ENCODE measurements at regions not wholly inside any gene's neighbourhood (a gene's known extent, or its start where the extent isn't known, plus 50 kb on each side); places are given as distances from the start of the nearest gene placed in this dataset.

DNA sequence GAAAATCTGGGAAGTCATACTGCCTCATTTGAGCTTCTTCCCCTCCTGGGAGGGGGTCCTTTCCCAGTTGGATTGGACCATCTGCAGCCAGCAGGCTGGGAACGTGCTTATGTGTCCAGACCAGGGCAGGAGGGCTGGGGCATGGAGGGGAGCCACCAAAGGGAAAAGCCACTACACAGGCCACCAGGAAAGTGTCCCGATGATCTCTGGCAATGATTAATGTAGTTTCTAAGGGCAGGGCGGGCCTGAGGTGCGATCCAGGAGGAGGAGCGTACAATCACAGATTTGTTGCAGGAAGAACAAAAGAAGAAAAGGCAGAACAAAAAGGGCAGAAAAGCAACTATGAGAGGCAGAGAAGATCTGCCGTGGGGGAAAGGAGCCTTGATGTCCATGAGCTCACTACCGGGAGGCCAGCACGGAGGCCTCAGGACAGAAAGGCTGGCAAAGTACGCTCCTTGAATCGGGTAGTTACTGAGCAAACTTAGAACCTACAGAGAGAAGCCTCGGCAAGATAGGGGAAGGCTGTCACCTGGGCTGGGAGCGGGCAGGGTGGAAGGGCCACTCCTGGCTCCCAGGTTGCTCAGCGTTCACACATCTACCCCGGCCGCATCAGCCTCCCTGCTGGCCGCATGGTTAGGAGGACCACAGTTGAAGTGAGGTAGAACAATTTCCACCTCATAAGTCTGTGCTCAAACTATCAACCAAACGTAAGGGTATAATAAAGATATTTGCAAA, 79.5 kb upstream of the PCSK6 start:
- TF ChIP-seq CTCF (IDR thresholded peaks at IDR 0.05) = no peak
- Histone ChIP-seq H3K4me3 (no peak overlapping the region), H3K27ac (no peak overlapping the region)
- no peak for DNase-seq (ENCODE audit: low spot score)

GRCh38 chr15:101568309-101568708, 78.8 kb upstream of the PCSK6 start:
- no peak for TF ChIP-seq CTCF (IDR thresholded peaks at IDR 0.05)
- DNase-seq (ENCODE audit: low spot score) = no peak
- H3K27ac ChIP-seq = no peak overlapping the region
- H3K4me3 ChIP-seq = no peak overlapping the region

- H3K27ac ChIP-seq = no peak overlapping the region
- H3K4me3 ChIP-seq = no peak overlapping the region
- DNase-seq (ENCODE audit: low spot score) = no peak
- no peak for TF ChIP-seq CTCF (IDR thresholded peaks at IDR 0.05)
These were observed 77.4 kb upstream of the PCSK6 start for GRCh38 chr15:101566748-101567488.

- no peak for TF ChIP-seq CTCF (IDR thresholded peaks at IDR 0.05)
- no peak overlapping the region for H3K27ac ChIP-seq
- DNase-seq (ENCODE audit: low spot score) = no peak
- H3K4me3 ChIP-seq = no peak overlapping the region
These were observed 75.9 kb upstream of the PCSK6 start for GRCh38 chr15:101565377-101565776.

- Histone ChIP-seq H3K27ac (no peak overlapping the region), H3K4me3 (no peak overlapping the region)
- no peak for DNase-seq (ENCODE audit: low spot score)
- no peak for TF ChIP-seq CTCF (IDR thresholded peaks at IDR 0.05)
These were observed 73.8 kb upstream of the PCSK6 start for GRCh38 chr15:101563176-101563796.

DNA sequence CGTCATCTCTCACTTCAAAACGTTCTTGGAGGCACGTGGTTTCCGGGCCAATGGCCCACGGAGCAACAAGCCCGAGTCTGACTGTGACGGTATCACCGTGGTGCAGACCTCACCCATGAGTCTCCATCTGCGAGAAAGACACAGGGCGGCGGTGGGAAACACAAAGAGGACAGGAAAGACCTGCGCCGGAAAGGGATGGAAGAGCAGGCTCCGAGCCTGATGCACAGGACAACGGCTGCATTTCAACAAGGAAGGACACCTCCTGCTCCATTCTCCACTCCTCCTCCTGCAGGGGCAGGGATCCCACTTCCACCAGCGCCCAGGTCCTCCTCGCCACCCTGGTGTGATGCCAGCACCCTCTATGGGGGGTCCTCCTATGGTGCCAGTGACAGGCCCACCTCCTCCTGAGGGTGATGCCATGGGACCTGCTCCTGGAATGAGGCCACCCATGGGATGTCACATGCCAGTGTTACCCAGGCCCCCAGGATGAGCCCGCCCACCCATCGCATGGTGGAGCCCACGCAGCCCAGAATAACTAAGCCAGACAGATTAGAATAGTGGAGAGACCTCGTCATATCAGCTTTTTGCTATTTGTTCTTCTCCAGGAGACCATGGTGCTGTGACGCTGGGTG, 73.0 kb upstream of the PCSK6 start:
- Histone ChIP-seq H3K27ac (no peak overlapping the region), H3K4me3 (no peak overlapping the region)
- no peak for TF ChIP-seq CTCF (IDR thresholded peaks at IDR 0.05)
- peak; percentile 46 for DNase-seq (ENCODE audit: low spot score)

All from coronary artery (tissue), 2 donors.